ENCODE measurements at regions not wholly inside any gene's neighbourhood (a gene's known extent, or its start where the extent isn't known, plus 50 kb on each side); places are given as distances from the start of the nearest gene placed in this dataset.

- no peak for TF ChIP-seq CTCF (IDR thresholded peaks at IDR 0.05; ENCODE audit: low read depth, low read length)
- no peak for TF ChIP-seq MYC (IDR thresholded peaks at IDR 0.05; ENCODE audit: low read depth, low read length)
- TF ChIP-seq POLR2A (IDR thresholded peaks at IDR 0.05; ENCODE audit: extremely low read depth, insufficient read length): no peak
- TF ChIP-seq, protein P1, sequence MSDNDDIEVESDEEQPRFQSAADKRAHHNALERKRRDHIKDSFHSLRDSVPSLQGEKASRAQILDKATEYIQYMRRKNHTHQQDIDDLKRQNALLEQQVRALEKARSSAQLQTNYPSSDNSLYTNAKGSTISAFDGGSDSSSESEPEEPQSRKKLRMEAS (IDR thresholded peaks at IDR 0.05; ENCODE audit: low read depth, low read length): no peak
These were observed 316.9 kb upstream of the PRDM1 start for GRCh38 chr6:105769197-105769596.
